Heart left ventricle (tissue), 16 donors: ENCODE measurements at regions not wholly inside any gene's neighbourhood (a gene's known extent, or its start where the extent isn't known, plus 50 kb on each side); places are given as distances from the start of the nearest gene placed in this dataset.

Source experiments
- ATAC-seq, 4 donors: fragments of 200-7000 bp; cut with Tn5 transposase; one replicate each; pipeline ENCODE4 v1.9.1; 2020 to 2022; ENCODE audit warnings: moderate library complexity in 4 of 4, mild to moderate bottlenecking in 3 of 4, moderate number of reproducible peaks in 1 of 4
- DNase-seq, 5 donors: peaks; one replicate each; pipeline ENCODE4 v3.0.0-alpha.2; 2020
- H3K27ac ChIP-seq, 12 donors: fragments of 200-600 bp; sonication (generic) in 4 of 12; one replicate each; pipeline versions ENCODE4 v1.5.0 to v1.8.0; 2016 to 2022; ENCODE audit warnings: mild to moderate bottlenecking in 2 of 12
- H3K27me3 ChIP-seq, 9 donors: fragments of 200-600 bp; sonication (generic) in 2 of 9; one replicate each; pipeline versions ENCODE4 v1.5.1 to v1.8.0; 2016 to 2022; ENCODE audit warnings: mild to moderate bottlenecking in 3 of 9
- H3K36me3 ChIP-seq, 9 donors: fragments of 200-600 bp; sonication (generic) in 2 of 9; one replicate each; pipeline versions ENCODE4 v1.5.0 to v1.8.0; 2018 to 2022; ENCODE audit warnings: mild to moderate bottlenecking in 2 of 9
- H3K4me1 ChIP-seq, 12 donors: fragments of 200-600 bp; sonication (generic) in 4 of 12; one replicate each; pipeline versions ENCODE4 v1.5.0 to v1.8.0; 2016 to 2022; ENCODE audit warnings: mild to moderate bottlenecking in 3 of 12
- H3K4me3 ChIP-seq, 12 donors: fragments of 200-600 bp; sonication (generic) in 4 of 12; one replicate each; pipeline versions ENCODE4 v1.5.0 to v1.8.0; 2017 to 2022; ENCODE audit warnings: mild to moderate bottlenecking in 9 of 12, moderate library complexity in 4 of 12
- H3K9me3 ChIP-seq, 12 donors: fragments of 200-600 bp; sonication (generic) in 4 of 12; one replicate each; pipeline versions ENCODE4 v1.5.0 to v1.8.0; 2016 to 2022; ENCODE audit warnings: mild to moderate bottlenecking in 1 of 12
- CTCF ChIP-seq, 12 donors: fragments of 200-600 bp; sonication (generic) in 4 of 12; IDR thresholded peaks; one replicate each; pipeline versions ENCODE4 v1.5.0 to v1.8.0; 2018 to 2022; ENCODE audit warnings: antibody characterized with exemption in 12 of 12, mild to moderate bottlenecking in 5 of 12
- POLR2A ChIP-seq, 2 donors: fragments of 450-650 bp; IDR thresholded peaks; one replicate each; pipeline ENCODE4 v1.6.1; 2017; ENCODE audit warnings: antibody characterized with exemption in 2 of 2, mild to moderate bottlenecking in 2 of 2, moderate library complexity in 2 of 2
- WGBS, 4 donors: extraction: QIAGEN DNeasy Blood & Tissue Kit in 2 of 4; methylation state at CpG; one replicate each; pipeline versions ENCODE4 v1.1.5 to v1.1.7; 2013 to 2018; 5-methylcytosine and 5-hydroxymethylcytosine counted together
- intact Hi-C, 10 donors: fragments of 100-400 bp; cut with DNase I; formaldehyde crosslinking; loops; one replicate each; pipeline versions ENCODE4 v1.11.1 to v1.14.2; 2022
- donor health status: ischemic (EF 13 %, LVEDD 7.1; RV severe dilation, severe dysfunction).
- donor health status: healthy with polysubstance abuse.
- donor health status: DM: no; HTN: yes; CAD: no.
- donor health status: DM: no; HTN: no; CAD: no.
- donor health status: ischemic (EF 25% LVEDD 6.9; RV normal size, moderate dysfunction).
- donor health status: ischemic (EF 25% LVEDD 5.7; RV mildly dilated, moderate dysfunction).
- donor health status: healthy.
- donor health status: DM: yes; HTN: yes; CAD: no.
- donor health status: ischemic (EF 35%, LVEDD 5.7; RV mildly dilated, moderate dysfunction).
- donor health status: nonischemic (EF 11% LVEDD 7.7; RV severe dilation, severe dysfunction).
- donor health status: DM: yes; HTN: yes; CAD: no.
- donor health status: PGD.
- donor health status: ischemic (EF 29% LVEDD 5.4; RV normal size, mild dysfunction).
- donor health status: nonischemic (EF 23%, LVEDD 6.1; RV moderate dilation, normal function).

GRCh38 chr7:31254926-31255325 lies 85.6 kb downstream of the NEUROD6 start:
- Histone ChIP-seq H3K4me1 (no peaks in the 10 kb centered on the region), H3K9me3 (no peaks in the 10 kb centered on the region), H3K27me3 (peaks cover 0 to 13% (median 0%) of the 10 kb centered on the region in 9 donors), H3K27ac (no peak overlapping the region), H3K4me3 (no peak overlapping the region), H3K36me3 (no peaks in the 10 kb centered on the region)
- DNase-seq (no peak), ATAC-seq (no peak)
- WGBS, 4 donors: 55 to 79% (median 68%) methylated on average over 1 of the region's 1 CpG
- intact Hi-C loops: no loop called here
- TF ChIP-seq CTCF (IDR thresholded peaks at IDR 0.05) (no peak), POLR2A (IDR thresholded peaks at IDR 0.05) (no peak)

- H3K9me3 ChIP-seq: no peaks in the 10 kb centered on the region
These were observed 87.0 kb downstream of the NEUROD6 start for GRCh38 chr7:31253532-31253931.

GRCh38 chr7:31251441-31251840 lies 89.1 kb downstream of the NEUROD6 start:
- no peak overlapping the region for H3K4me3 ChIP-seq
- H3K4me1 ChIP-seq: no peaks in the 10 kb centered on the region
- no peak for TF ChIP-seq CTCF (IDR thresholded peaks at IDR 0.05)
- TF ChIP-seq POLR2A (IDR thresholded peaks at IDR 0.05): no peak
- no peak overlapping the region for H3K27ac ChIP-seq
- ATAC-seq: no peak
- WGBS, 4 donors: 56 to 70% (median 65%) methylated on average over 7 to 8 of the region's 8 CpGs
- peaks cover 0 to 22% (median 0%) of the 10 kb centered on the region in 9 donors for H3K27me3 ChIP-seq
- no peaks in the 10 kb centered on the region for H3K9me3 ChIP-seq
- intact Hi-C loops: no loop called here
- no peaks in the 10 kb centered on the region for H3K36me3 ChIP-seq
- no peak for DNase-seq

More at GRCh38 chr7:31253532-31253931, 87.0 kb downstream of the NEUROD6 start:
- ATAC-seq (no peak), DNase-seq (no peak)
- Histone ChIP-seq H3K4me3 (no peak overlapping the region), H3K27ac (no peak overlapping the region), H3K4me1 (no peaks in the 10 kb centered on the region), H3K27me3 (peaks cover 0 to 21% (median 0%) of the 10 kb centered on the region in 9 donors), H3K36me3 (no peaks in the 10 kb centered on the region)
- TF ChIP-seq CTCF (IDR thresholded peaks at IDR 0.05): no peak
- no peak for TF ChIP-seq POLR2A (IDR thresholded peaks at IDR 0.05)
- WGBS, 4 donors: 73 to 88% (median 78%) methylated on average over 4 of the region's 4 CpGs
- intact Hi-C loops: no loop called here

GRCh38 chr7:31249671-31250070 lies 90.9 kb downstream of the NEUROD6 start:
- no peaks in the 10 kb centered on the region for H3K9me3 ChIP-seq
- ATAC-seq: no peak
- intact Hi-C loops: no loop called here

More at GRCh38 chr7:31249671-31250070, 90.9 kb downstream of the NEUROD6 start:
- H3K27me3 ChIP-seq: peaks cover 0 to 17% (median 0%) of the 10 kb centered on the region in 9 donors
- no peak for DNase-seq
- no peaks in the 10 kb centered on the region for H3K4me1 ChIP-seq
- H3K36me3 ChIP-seq: no peaks in the 10 kb centered on the region
- WGBS, 4 donors: 23 to 35% (median 29%) methylated on average over 11 of the region's 11 CpGs
- no peak overlapping the region for H3K27ac ChIP-seq
- TF ChIP-seq CTCF (IDR thresholded peaks at IDR 0.05): no peak
- no peak for TF ChIP-seq POLR2A (IDR thresholded peaks at IDR 0.05)
- H3K4me3 ChIP-seq: no peak overlapping the region
